Karpas-422 (cell line): ENCODE measurements at regions not wholly inside any gene's neighbourhood (a gene's known extent, or its start where the extent isn't known, plus 50 kb on each side); places are given as distances from the start of the nearest gene placed in this dataset.

Experiments used
- DNase-seq: peaks from one replicate; pipeline ENCODE4 v3.0.0-alpha.2; 2015
- H2AFZ ChIP-seq: fragments of 200-600 bp; sonication (generic); 2 replicates; pipeline ENCODE4 v1.6.1; 2014; ENCODE audit warnings: antibody characterized with exemption, low read length, mixed read lengths
- H3K27ac ChIP-seq: fragments of 200-600 bp; sonication (generic); 2 replicates; pipeline ENCODE4 v1.5.1; 2014; ENCODE audit warnings: mild to moderate bottlenecking, low read length, moderate library complexity
- H3K27me3 ChIP-seq: fragments of 200-600 bp; sonication (generic); 2 replicates; pipeline ENCODE4 v1.6.1; 2014; ENCODE audit warnings: low read length, mixed read lengths
- H3K36me3 ChIP-seq: fragments of 200-600 bp; sonication (generic); 2 replicates; pipeline ENCODE4 v1.6.1; 2014; ENCODE audit warnings: low read length, mixed read lengths; ENCODE audit not compliant: insufficient read depth
- H3K4me1 ChIP-seq: fragments of 200-600 bp; sonication (generic); 2 replicates; pipeline ENCODE4 v1.6.1; 2014; ENCODE audit warnings: mild to moderate bottlenecking, low read length, mixed read lengths
- H3K4me2 ChIP-seq: fragments of 200-600 bp; sonication (generic); 2 replicates; pipeline ENCODE4 v1.6.1; 2014; ENCODE audit warnings: low read length, low read depth, mild to moderate bottlenecking; ENCODE audit not compliant: poor library complexity, severe bottlenecking
- H3K4me3 ChIP-seq: fragments of 200-600 bp; sonication (generic); 2 replicates; pipeline ENCODE4 v1.5.1; 2014; ENCODE audit warnings: mild to moderate bottlenecking, antibody characterized with exemption, low read length, mixed read lengths
- H3K79me2 ChIP-seq: fragments of 200-600 bp; sonication (generic); 2 replicates; pipeline ENCODE4 v1.6.1; 2014; ENCODE audit warnings: mild to moderate bottlenecking, low read length, mixed read lengths
- H3K9ac ChIP-seq: fragments of 200-600 bp; sonication (generic); 2 replicates; pipeline ENCODE4 v1.6.0; 2014; ENCODE audit warnings: low read length
- H3K9me2 ChIP-seq: fragments of 200-600 bp; sonication (generic), shearing (Covaris generic); replicated peaks from 2 replicates; pipeline ENCODE4 v1.6.0; 2014; ENCODE audit warnings: mild to moderate bottlenecking, low read length, moderate library complexity; ENCODE audit not compliant: insufficient read depth
- H3K9me3 ChIP-seq: fragments of 300-700, 200-600 bp; sonication (generic); 2 replicates; pipeline ENCODE4 v1.6.1; 2014; ENCODE audit warnings: low read length, mixed read lengths
- H4K20me1 ChIP-seq: fragments of 200-600 bp; sonication (generic); 2 replicates; pipeline ENCODE4 v1.6.1; 2014; ENCODE audit warnings: mild to moderate bottlenecking, antibody characterized with exemption, low read length, low read depth; ENCODE audit not compliant: insufficient read depth

DNA sequence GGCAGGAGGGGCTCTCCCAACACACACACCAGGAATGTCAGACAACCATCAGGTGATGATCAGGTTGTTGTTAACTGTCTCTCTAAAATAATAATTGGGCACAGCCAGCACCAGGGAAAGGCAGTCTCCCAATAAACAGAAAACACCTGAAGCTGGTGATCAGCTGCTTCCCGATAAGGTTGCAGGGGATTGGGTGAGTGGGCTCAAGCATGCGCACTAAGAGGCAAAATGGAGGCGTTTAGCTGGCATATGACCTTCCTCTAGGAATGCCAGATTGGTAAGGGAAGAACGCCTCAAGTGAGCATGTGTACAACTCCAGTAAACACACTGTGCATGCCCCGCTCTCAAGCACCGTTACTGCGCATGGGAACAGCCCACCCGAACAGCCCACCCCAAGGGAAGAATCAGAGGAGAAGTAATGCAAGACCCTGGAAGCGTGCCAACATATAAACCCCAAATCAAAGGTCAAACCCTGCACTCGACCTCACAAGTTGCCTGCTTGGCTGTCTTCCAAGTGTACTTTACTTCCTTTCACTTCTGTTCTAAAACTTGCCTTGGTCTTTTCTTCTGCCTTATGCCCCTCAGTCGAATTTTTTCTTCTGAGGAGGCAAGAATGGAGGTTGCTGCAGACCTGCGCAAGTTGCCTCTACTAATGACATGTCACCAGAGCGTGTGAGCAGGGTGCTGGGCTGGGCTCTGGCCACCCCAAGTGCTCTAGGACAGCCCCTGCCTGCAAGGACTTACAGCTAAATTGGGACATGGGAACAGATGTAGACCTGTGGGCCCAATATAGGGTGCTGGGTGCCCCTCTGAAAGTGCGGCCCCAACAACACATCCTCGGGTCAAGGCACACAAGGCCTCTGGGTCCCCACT is 200.8 kb downstream of the RHOU start:
- Histone ChIP-seq H3K4me3 (no peak overlapping the region), H2AFZ (no peak overlapping the region), H3K9ac (no peak overlapping the region), H3K9me3 (no peaks in the 10 kb centered on the region), H3K79me2 (no peaks in the 10 kb centered on the region), H3K27ac (no peak overlapping the region), H3K9me2 (no peaks in the 10 kb centered on the region), H4K20me1 (no peaks in the 10 kb centered on the region), H3K36me3 (no peaks in the 10 kb centered on the region), H3K4me2 (no peak overlapping the region), H3K27me3 (no peaks in the 10 kb centered on the region), H3K4me1 (no peaks in the 10 kb centered on the region)
- DNase-seq, result no peak

DNA sequence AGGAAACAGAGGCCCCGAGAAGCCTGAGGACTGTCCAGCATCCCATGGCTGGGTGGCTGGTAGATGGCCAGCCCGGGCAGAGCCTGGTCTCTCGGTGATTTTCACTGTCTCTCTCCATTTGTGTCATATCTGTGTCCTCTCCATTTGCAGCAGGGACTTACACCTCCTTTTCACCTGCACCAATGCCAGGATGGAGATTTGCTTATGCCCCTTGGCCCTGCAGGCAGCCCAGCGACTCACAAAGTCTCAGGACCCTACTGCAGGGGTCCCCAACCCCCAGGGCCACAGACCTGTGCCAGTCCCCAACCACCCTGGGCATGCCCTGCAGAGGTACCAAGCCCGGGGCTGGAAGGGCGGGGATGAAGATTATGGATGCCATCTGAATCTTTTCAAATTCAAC is 201.6 kb downstream of the RHOU start:
- no peaks in the 10 kb centered on the region for H3K9me3 ChIP-seq
- H3K9ac ChIP-seq, result no peak overlapping the region
- no peaks in the 10 kb centered on the region for H3K9me2 ChIP-seq
- no peak for DNase-seq
- no peaks in the 10 kb centered on the region for H3K4me1 ChIP-seq
- no peak overlapping the region for H2AFZ ChIP-seq
- H3K27me3 ChIP-seq, result no peaks in the 10 kb centered on the region
- no peak overlapping the region for H3K4me2 ChIP-seq
- H3K36me3 ChIP-seq, result no peaks in the 10 kb centered on the region
- no peak overlapping the region for H3K27ac ChIP-seq
- H3K4me3 ChIP-seq, result no peak overlapping the region
- no peaks in the 10 kb centered on the region for H3K79me2 ChIP-seq
- no peaks in the 10 kb centered on the region for H4K20me1 ChIP-seq

GRCh38 chr1:228937351-228937750 is 202.1 kb downstream of the RHOU start:
- no peaks in the 10 kb centered on the region for H3K9me2 ChIP-seq
- H3K9me3 ChIP-seq, result no peaks in the 10 kb centered on the region
- no peak overlapping the region for H3K4me2 ChIP-seq
- no peak overlapping the region for H2AFZ ChIP-seq
- no peaks in the 10 kb centered on the region for H3K79me2 ChIP-seq
- H3K27ac ChIP-seq, result no peak overlapping the region
- H3K9ac ChIP-seq, result no peak overlapping the region
- no peaks in the 10 kb centered on the region for H3K27me3 ChIP-seq
- no peaks in the 10 kb centered on the region for H3K36me3 ChIP-seq
- no peak for DNase-seq
- no peaks in the 10 kb centered on the region for H3K4me1 ChIP-seq
- H3K4me3 ChIP-seq, result no peak overlapping the region
- no peaks in the 10 kb centered on the region for H4K20me1 ChIP-seq

DNA sequence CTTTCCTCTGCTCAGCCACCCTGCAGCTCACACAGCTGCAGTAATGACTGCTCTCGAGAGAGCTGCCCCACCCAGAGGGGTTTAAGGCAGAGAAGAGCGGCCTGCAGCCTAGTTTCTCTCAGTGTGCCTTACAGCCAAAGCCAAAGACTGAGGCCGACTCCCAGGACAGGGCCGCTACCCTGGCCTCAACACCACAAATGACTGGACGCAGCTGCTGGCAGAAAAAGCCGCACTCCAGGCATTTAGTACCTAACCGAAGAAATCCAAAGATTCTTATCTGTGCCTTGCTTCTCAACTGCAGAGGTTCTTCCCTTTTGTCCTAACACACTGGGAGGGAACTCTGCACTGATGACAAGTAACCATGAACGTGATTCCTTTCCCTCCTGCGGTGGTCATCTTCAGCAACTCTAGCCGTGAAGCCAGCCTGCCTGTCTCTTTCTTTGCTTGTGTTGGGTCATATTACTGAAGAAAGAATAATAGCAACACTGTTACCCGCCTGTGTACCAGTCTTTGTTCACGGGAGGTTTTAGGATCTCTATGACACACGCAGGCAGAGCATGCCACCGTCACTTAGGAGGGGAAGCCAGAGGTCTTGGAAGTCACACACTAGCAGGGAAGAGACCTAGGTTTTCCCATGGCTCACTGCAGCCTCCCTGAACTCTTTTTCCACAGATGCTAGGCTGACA is 202.7 kb downstream of the RHOU start:
- no peaks in the 10 kb centered on the region for H3K27me3 ChIP-seq
- no peak overlapping the region for H3K4me2 ChIP-seq
- H3K4me3 ChIP-seq, result no peak overlapping the region
- no peaks in the 10 kb centered on the region for H3K36me3 ChIP-seq
- H4K20me1 ChIP-seq, result no peaks in the 10 kb centered on the region
- no peaks in the 10 kb centered on the region for H3K4me1 ChIP-seq
- no peak overlapping the region for H3K27ac ChIP-seq
- no peaks in the 10 kb centered on the region for H3K79me2 ChIP-seq
- no peaks in the 10 kb centered on the region for H3K9me3 ChIP-seq
- H2AFZ ChIP-seq, result no peak overlapping the region
- no peak overlapping the region for H3K9ac ChIP-seq
- no peaks in the 10 kb centered on the region for H3K9me2 ChIP-seq
- DNase-seq, result no peak

DNA sequence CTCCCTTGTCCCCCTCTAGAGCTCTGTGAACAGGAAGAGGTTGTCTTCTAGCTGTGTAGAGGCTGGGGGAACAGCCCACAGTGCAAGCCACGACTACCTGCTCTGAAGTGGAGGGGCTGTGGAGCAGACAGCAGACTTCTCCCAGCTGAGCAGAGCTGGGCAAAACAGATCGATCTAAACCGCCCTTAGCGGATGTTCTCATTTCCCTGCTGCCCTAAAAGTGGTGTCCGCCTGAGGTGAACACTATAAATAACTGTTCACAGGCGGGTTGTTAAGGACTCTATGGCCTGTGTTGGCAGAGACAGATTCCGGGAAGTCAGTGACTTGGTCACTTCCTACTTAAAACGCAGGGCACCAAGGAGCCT is 203.2 kb downstream of the RHOU start:
- Histone ChIP-seq H3K27ac (no peak overlapping the region), H3K36me3 (no peaks in the 10 kb centered on the region), H3K4me3 (no peak overlapping the region), H3K79me2 (no peaks in the 10 kb centered on the region), H3K9me3 (no peaks in the 10 kb centered on the region), H3K4me1 (no peaks in the 10 kb centered on the region), H2AFZ (no peak overlapping the region), H3K4me2 (no peak overlapping the region), H3K9me2 (no peaks in the 10 kb centered on the region), H4K20me1 (no peaks in the 10 kb centered on the region), H3K27me3 (no peaks in the 10 kb centered on the region), H3K9ac (no peak overlapping the region)
- no peak for DNase-seq

GRCh38 chr1:228939001-228939691 is 203.9 kb downstream of the RHOU start:
- no peaks in the 10 kb centered on the region for H3K27me3 ChIP-seq
- no peak overlapping the region for H3K9ac ChIP-seq
- H3K9me2 ChIP-seq, result no peaks in the 10 kb centered on the region
- H3K9me3 ChIP-seq, result no peaks in the 10 kb centered on the region
- DNase-seq, result no peak
- H3K4me2 ChIP-seq, result no peak overlapping the region
- H3K36me3 ChIP-seq, result no peaks in the 10 kb centered on the region
- no peak overlapping the region for H3K4me3 ChIP-seq
- no peaks in the 10 kb centered on the region for H4K20me1 ChIP-seq
- no peak overlapping the region for H2AFZ ChIP-seq
- no peaks in the 10 kb centered on the region for H3K79me2 ChIP-seq
- H3K27ac ChIP-seq, result no peak overlapping the region
- H3K4me1 ChIP-seq, result no peaks in the 10 kb centered on the region

GRCh38 chr1:228939881-228940392 is 204.7 kb downstream of the RHOU start:
- Histone ChIP-seq H3K4me3 (no peak overlapping the region), H3K4me1 (no peaks in the 10 kb centered on the region), H3K27me3 (no peaks in the 10 kb centered on the region), H3K9ac (no peak overlapping the region), H3K79me2 (no peaks in the 10 kb centered on the region), H2AFZ (no peak overlapping the region), H3K4me2 (no peak overlapping the region), H4K20me1 (no peaks in the 10 kb centered on the region), H3K36me3 (no peaks in the 10 kb centered on the region), H3K27ac (no peak overlapping the region), H3K9me3 (no peaks in the 10 kb centered on the region), H3K9me2 (no peaks in the 10 kb centered on the region)
- no peak for DNase-seq

GRCh38 chr1:228940526-228940925 is 205.2 kb downstream of the RHOU start:
- Histone ChIP-seq H3K36me3 (no peaks in the 10 kb centered on the region), H3K9me3 (no peaks in the 10 kb centered on the region), H3K4me1 (no peaks in the 10 kb centered on the region), H3K79me2 (no peaks in the 10 kb centered on the region), H3K27ac (no peak overlapping the region), H2AFZ (no peak overlapping the region), H3K4me3 (no peak overlapping the region), H3K9ac (no peak overlapping the region), H4K20me1 (no peaks in the 10 kb centered on the region), H3K4me2 (no peak overlapping the region), H3K27me3 (no peaks in the 10 kb centered on the region), H3K9me2 (no peaks in the 10 kb centered on the region)
- DNase-seq, result no peak
